Duodenal mucosa (tissue), 2 donors: ENCODE measurements at regions not wholly inside any gene's neighbourhood (a gene's known extent, or its start where the extent isn't known, plus 50 kb on each side); places are given as distances from the start of the nearest gene placed in this dataset.

Experiments
- H3K27ac ChIP-seq: one replicate; pipeline ENCODE4 v1.7.0; 2013; ENCODE audit warnings: low read depth, low read length
- H3K27me3 ChIP-seq, 2 donors: one replicate each; pipeline ENCODE4 v1.7.0; 2013; ENCODE audit warnings: low read length in 2 of 2, control low read depth in 1 of 2; ENCODE audit not compliant: insufficient read depth in 2 of 2, control insufficient read depth in 1 of 2
- H3K36me3 ChIP-seq, 2 donors: one replicate each; pipeline ENCODE4 v1.7.0; 2013; ENCODE audit warnings: low read length in 2 of 2, control low read depth in 1 of 2; ENCODE audit not compliant: insufficient read depth in 2 of 2, control insufficient read depth in 1 of 2
- H3K4me1 ChIP-seq, 2 donors: one replicate each; pipeline ENCODE4 v1.7.0; 2013; ENCODE audit warnings: low read length in 2 of 2, control low read depth in 1 of 2; ENCODE audit not compliant: insufficient read depth in 2 of 2, control insufficient read depth in 1 of 2
- H3K4me3 ChIP-seq, 2 donors: one replicate each; pipeline ENCODE4 v1.7.0; 2013; ENCODE audit warnings: low read length in 2 of 2, low read depth in 1 of 2
- H3K9ac ChIP-seq, 2 donors: one replicate each; pipeline ENCODE4 v1.7.0; 2013; ENCODE audit warnings: low read length in 2 of 2, low read depth in 1 of 2
- H3K9me3 ChIP-seq, 2 donors: one replicate each; pipeline ENCODE4 v1.7.0; 2013; ENCODE audit warnings: low read length in 2 of 2, control low read depth in 1 of 2; ENCODE audit not compliant: control insufficient read depth in 1 of 2

DNA sequence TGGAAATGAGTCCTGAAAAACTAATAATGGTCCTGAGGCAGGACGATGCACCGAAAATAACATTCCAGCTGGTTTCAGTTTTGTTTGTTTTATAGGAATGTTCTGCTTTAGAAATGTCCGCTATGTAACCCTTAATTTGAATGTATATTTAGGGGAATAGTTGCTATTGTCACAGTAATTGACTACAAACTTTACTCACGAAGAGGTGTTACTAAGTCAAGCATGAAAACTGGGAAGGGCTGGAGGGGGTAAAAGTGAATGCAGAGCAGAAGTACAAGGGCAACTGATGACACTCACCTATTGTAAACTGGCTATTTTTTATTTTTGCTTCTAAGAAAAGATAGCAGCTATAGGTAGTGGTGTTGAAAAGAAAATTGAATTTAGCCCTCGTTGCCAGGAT, 230.7 kb upstream of the SYT10 start:
- Histone ChIP-seq H3K4me1 (no peaks in the 10 kb centered on the region), H3K9me3 (no peaks in the 10 kb centered on the region), H3K9ac (no peak overlapping the region), H3K27me3 (no peaks in the 10 kb centered on the region), H3K36me3 (no peaks in the 10 kb centered on the region), H3K4me3 (no peak overlapping the region), H3K27ac (no peak overlapping the region)

DNA sequence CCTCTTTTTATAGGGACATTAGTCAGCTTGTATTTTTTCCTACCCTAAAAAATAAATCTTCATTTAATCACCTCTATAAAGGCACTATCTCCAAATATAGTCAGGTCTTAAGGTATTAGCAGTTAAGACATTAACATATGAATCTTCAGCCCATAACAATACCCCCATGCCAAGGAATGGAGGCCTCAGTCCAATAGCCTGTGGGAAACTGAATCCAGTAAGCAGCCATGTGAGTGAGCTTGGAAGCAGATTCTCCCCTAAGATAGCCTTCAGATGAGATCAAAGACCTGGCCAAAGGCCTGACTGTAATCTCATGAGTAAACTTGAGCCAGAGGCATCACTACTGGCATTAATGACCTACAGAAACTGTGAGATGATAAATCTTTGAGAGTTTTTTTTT, 232.1 kb upstream of the SYT10 start:
- no peaks in the 10 kb centered on the region for H3K9me3 ChIP-seq
- H3K9ac ChIP-seq, result no peak overlapping the region
- no peaks in the 10 kb centered on the region for H3K4me1 ChIP-seq
- H3K36me3 ChIP-seq, result no peaks in the 10 kb centered on the region
- no peaks in the 10 kb centered on the region for H3K27me3 ChIP-seq
- no peak overlapping the region for H3K27ac ChIP-seq
- H3K4me3 ChIP-seq, result no peak overlapping the region

DNA sequence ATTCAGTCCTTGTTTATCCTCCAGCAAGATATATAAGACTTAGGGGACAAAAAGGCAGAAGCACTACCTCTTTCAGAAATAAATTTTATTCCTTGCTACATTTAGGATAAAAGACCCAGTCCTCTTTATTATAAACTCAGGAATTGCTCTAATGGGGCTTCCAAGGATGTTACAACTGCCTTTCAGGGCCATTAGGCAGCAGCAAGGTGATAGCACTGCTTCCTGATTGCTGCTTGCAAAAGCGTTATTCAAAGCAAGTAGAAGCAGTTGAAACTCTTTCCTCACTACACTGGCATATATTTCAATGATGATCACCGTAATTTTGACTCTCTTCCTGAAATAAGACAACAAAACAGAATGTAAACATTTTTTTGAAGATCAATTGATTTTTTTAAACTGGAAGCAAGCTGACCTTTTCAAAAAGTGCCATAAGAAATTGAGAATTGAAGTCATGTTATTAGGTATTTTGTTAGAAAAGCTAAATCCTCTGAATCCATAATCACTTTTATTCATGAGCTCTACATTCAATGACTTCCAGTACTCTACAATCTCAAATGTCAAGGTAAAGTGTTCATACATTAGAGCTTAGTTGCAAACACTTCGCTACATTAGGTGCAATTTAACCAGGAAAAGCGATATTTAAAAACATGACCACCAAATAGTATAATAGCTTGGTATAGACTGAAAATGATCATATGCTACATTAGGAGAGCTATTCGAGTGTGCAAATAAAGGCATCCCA, 233.4 kb upstream of the SYT10 start:
- Histone ChIP-seq H3K27ac (no peak overlapping the region), H3K36me3 (no peaks in the 10 kb centered on the region), H3K4me3 (no peak overlapping the region), H3K4me1 (no peaks in the 10 kb centered on the region), H3K9me3 (no peaks in the 10 kb centered on the region), H3K9ac (no peak overlapping the region), H3K27me3 (no peaks in the 10 kb centered on the region)

DNA sequence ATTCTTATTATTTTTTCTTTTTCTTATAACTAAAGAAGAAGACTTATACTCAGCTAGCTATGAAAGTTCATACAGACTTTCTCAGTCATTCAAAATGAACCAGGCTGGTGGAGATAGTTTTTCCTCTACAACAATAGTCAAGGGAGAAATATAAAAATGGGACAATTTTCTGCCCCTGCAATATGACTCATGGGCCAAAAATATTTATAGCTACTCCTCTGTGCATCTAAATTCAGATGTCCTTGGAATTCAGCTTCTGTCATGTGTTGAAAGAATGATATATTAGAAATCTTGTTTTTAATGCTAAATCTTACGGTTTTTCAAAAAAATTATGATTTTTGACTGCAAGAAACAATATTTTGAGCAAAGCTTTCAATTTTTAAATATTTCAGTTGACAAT, 237.2 kb upstream of the SYT10 start:
- no peak overlapping the region for H3K9ac ChIP-seq
- no peak overlapping the region for H3K27ac ChIP-seq

DNA sequence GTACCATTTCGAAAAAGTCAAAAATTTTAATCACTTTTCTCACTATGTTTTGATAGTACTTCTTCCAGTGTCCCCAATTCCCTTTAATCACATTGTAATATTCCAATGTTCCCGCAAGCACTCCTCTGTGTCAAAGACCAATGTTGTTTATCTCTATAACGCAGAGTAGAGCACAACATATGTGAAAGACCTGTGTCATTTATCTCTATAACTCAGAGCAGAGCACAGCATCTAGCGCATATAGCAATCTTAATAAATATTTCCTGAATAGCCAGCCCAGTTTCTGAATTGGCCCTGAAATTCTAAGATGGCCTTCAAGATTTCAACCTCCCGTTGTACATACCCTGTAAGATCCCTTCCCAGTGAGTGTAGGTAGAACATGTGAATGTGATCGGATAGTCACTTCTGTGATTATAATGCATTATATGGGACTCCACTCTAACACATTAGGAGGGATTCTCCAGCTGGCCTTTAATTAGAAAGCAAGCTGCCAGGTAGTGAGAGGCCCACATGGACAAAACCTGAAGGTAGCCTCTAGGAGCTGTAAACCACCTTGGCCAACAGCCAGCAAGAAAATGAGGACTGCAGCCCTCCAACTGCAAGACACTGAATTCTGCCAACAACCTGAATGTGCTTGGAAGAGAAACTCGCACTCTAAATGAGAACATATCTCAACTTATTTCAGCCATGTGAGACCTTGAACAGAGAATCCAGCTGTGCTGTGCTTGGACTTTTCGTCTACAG, 238.8 kb upstream of the SYT10 start:
- no peaks in the 10 kb centered on the region for H3K9me3 ChIP-seq
- H3K4me1 ChIP-seq, result no peaks in the 10 kb centered on the region
- H3K36me3 ChIP-seq, result no peaks in the 10 kb centered on the region
- no peak overlapping the region for H3K27ac ChIP-seq
- H3K9ac ChIP-seq, result no peak overlapping the region
- no peaks in the 10 kb centered on the region for H3K27me3 ChIP-seq
- H3K4me3 ChIP-seq, result no peak overlapping the region

More for the DNA sequence above, 237.2 kb upstream of the SYT10 start:
- Histone ChIP-seq H3K4me3 (no peak overlapping the region), H3K27me3 (no peaks in the 10 kb centered on the region), H3K9me3 (no peaks in the 10 kb centered on the region), H3K36me3 (no peaks in the 10 kb centered on the region), H3K4me1 (no peaks in the 10 kb centered on the region)

DNA sequence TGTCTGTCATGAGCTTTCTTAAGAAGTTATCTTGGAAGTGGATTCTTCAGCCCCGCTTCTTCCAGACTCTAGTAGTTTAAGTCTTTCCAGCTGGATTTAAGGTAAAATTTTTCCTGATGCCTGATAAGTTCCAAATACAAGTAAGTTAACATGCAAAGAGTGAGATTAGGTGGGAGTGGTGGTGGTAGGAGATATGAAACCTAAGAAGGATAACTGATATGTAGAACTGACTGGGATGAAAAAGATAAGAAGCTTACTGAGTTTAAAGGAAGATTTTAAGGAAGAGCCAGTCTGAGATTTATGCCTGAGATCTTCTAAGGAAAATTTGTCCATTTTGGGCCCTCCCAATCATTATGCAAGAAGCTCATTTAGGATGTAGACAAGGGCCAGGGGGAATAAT, 250.9 kb upstream of the SYT10 start:
- Histone ChIP-seq H3K4me1 (no peaks in the 10 kb centered on the region), H3K9me3 (no peaks in the 10 kb centered on the region), H3K9ac (no peak overlapping the region), H3K27ac (no peak overlapping the region), H3K27me3 (no peaks in the 10 kb centered on the region), H3K36me3 (no peaks in the 10 kb centered on the region), H3K4me3 (no peak overlapping the region)

DNA sequence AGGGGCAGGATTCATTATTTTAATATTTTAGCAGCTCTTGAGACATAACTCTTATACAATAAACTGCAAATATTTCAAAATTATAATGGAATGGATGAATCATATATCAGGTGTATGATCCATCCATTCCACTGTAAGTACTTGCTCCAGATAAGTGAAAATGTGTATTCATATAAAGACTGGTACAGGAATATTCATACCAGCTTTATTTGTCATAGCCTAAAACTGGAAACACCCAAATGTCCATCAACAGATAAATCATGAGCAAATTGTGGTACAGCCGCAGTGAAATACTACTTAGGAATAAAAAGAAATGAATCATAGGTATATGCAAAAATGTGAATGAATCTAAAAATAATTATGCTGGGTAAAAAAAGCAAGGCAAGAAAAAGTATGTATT, 263.6 kb upstream of the SYT10 start:
- Histone ChIP-seq H3K9me3 (no peaks in the 10 kb centered on the region), H3K27me3 (no peaks in the 10 kb centered on the region)

DNA sequence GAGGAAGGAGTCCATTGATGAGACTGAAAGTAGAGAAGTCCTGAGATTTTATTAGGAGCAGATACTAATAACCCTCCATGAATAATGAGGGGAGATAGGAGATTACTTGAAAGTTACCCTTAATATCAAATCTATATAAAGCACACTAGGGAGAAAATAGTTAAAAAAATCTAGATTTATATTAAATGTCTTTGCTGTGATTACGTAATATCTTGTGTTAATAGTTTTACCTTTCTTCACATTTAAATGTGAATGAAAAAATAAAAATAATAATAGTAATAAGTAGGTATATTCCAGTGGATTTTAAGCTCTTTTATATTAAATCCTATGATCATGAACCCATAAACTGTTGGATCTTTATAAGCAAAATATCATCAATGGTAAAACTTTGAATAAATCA, 267.3 kb upstream of the SYT10 start:
- Histone ChIP-seq H3K27ac (no peak overlapping the region), H3K36me3 (no peaks in the 10 kb centered on the region), H3K4me1 (no peaks in the 10 kb centered on the region), H3K4me3 (no peak overlapping the region), H3K27me3 (no peaks in the 10 kb centered on the region), H3K9me3 (no peaks in the 10 kb centered on the region), H3K9ac (no peak overlapping the region)

More for the DNA sequence above, 263.6 kb upstream of the SYT10 start:
- Histone ChIP-seq H3K36me3 (no peaks in the 10 kb centered on the region), H3K27ac (no peak overlapping the region), H3K4me3 (no peak overlapping the region), H3K9ac (no peak overlapping the region), H3K4me1 (no peaks in the 10 kb centered on the region)

DNA sequence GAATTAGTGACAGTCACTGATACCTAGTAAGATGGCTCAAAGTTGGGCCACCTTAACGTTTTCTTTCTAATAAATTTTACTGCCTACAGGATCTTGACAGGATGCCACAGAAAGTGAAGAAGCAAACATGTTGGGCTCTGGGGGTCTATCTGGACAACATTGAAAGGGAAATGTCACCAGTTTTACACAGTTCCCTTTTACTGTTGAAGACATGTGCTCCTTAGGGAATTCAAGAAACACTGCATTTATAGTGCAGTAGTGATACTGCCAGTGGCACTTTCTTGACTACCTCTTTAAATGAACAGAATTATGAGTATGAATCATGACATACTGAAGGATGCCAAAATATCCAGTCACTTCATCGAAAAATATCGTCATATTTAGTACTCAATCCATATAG, 269.3 kb upstream of the SYT10 start:
- no peak overlapping the region for H3K27ac ChIP-seq
- H3K36me3 ChIP-seq, result no peaks in the 10 kb centered on the region
- no peaks in the 10 kb centered on the region for H3K27me3 ChIP-seq
- H3K4me3 ChIP-seq, result no peak overlapping the region
- no peak overlapping the region for H3K9ac ChIP-seq
- no peaks in the 10 kb centered on the region for H3K9me3 ChIP-seq
- no peaks in the 10 kb centered on the region for H3K4me1 ChIP-seq

DNA sequence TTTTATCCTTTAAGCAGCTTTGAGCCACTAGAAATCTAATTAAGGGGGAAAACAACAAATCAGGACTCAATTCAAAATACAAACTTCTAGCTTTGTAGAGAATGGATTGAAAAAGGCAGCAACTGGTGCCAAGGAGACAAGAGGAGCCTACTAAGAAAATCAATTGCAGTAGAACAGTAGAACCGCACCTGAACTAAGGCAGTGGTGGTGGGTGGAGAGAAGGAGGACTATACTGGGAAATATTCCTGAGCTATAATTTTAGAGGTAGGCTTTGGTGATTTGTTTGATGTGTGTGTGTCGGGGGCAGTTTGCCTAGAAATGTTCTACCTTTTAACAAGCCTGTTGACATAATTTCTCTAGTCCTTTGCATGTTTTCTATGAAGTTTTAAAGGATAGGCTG, 270.9 kb upstream of the SYT10 start:
- no peaks in the 10 kb centered on the region for H3K36me3 ChIP-seq
- no peaks in the 10 kb centered on the region for H3K4me1 ChIP-seq
- H3K9me3 ChIP-seq, result no peaks in the 10 kb centered on the region
- H3K9ac ChIP-seq, result no peak overlapping the region
- H3K27me3 ChIP-seq, result no peaks in the 10 kb centered on the region
- H3K27ac ChIP-seq, result no peak overlapping the region
- no peak overlapping the region for H3K4me3 ChIP-seq
